ENCODE measurements at regions not wholly inside any gene's neighbourhood (a gene's known extent, or its start where the extent isn't known, plus 50 kb on each side); places are given as distances from the start of the nearest gene placed in this dataset.

DNA sequence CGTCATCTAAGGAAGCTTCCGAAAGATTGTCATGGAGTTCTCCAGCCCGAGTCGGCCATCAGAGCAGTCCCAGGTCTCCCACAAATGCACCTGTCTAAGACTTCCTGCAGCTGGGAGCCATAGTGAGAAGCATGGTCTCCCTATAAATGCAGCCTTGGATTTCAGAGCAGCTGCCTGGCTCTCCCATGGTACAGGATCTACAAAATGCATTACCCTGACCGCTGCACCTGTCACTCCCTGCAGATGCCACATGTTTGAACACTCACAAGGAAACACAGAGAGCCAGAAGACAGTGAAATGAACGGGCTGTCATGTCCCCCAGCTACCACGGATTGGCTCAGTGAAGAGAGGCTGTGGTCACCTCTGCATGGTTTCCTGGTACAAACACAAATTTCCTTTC, 702.7 kb downstream of the MED13L start:
- TF ChIP-seq CTCF (conservative IDR thresholded peaks at IDR 0.05) = no peak
- TF ChIP-seq ZFX (IDR thresholded peaks at IDR 0.05) = no peak

Data from C4-2B (cell line).